NCI-H524 treated with DMSO at 0.1 percent for 48 hours (cell line): ENCODE measurements at regions not wholly inside any gene's neighbourhood (a gene's known extent, or its start where the extent isn't known, plus 50 kb on each side); places are given as distances from the start of the nearest gene placed in this dataset.
A peak's percentile ranks its signal among the peaks of the same experiment; 100 is the strongest.

ENCODE experiments used
- DNase-seq: peaks from one replicate; lab custom pipeline; 2025; lab: John Stamatoyannopoulos, UW

GRCh38 chr4:125440814-125441213 is 126.1 kb downstream of the FAT4 start:
- no peak for DNase-seq

- no peak for DNase-seq
Observed at GRCh38 chr4:125444166-125444565, 129.4 kb downstream of the FAT4 start.

- DNase-seq = no peak
Observed at GRCh38 chr4:125445525-125445924, 130.8 kb downstream of the FAT4 start.

- no peak for DNase-seq
Observed at GRCh38 chr4:125447551-125448290, 133.0 kb downstream of the FAT4 start.

GRCh38 chr4:125456075-125456474 is 141.3 kb downstream of the FAT4 start:
- DNase-seq = no peak

- DNase-seq = no peak
Observed at GRCh38 chr4:125459531-125459930, 144.8 kb downstream of the FAT4 start.

GRCh38 chr4:125461676-125462363 is 147.1 kb downstream of the FAT4 start:
- no peak for DNase-seq

- no peak for DNase-seq
Observed at GRCh38 chr4:125464146-125464545, 149.4 kb downstream of the FAT4 start.

- no peak for DNase-seq
Observed at GRCh38 chr4:125481334-125482045, 166.7 kb downstream of the FAT4 start.

- no peak for DNase-seq
Observed at GRCh38 chr4:125482822-125483221, 168.1 kb downstream of the FAT4 start.

- no peak for DNase-seq
Observed at GRCh38 chr4:125483278-125483677, 168.5 kb downstream of the FAT4 start.

- no peak for DNase-seq
Observed at GRCh38 chr4:125484912-125485311, 170.2 kb downstream of the FAT4 start.

- peak; percentile 4 for DNase-seq
Observed at GRCh38 chr4:125486351-125486750, 171.6 kb downstream of the FAT4 start.

- DNase-seq = no peak
Observed at GRCh38 chr4:125489952-125490690, 175.4 kb downstream of the FAT4 start.

- DNase-seq = no peak
Observed at GRCh38 chr4:125492957-125493356, 178.2 kb downstream of the FAT4 start.

- DNase-seq = no peak
Observed at GRCh38 chr4:125497861-125498260, 183.1 kb downstream of the FAT4 start.

GRCh38 chr4:125498981-125499380 is 184.2 kb downstream of the FAT4 start:
- no peak for DNase-seq

GRCh38 chr4:125501090-125501489 is 186.3 kb downstream of the FAT4 start:
- DNase-seq = no peak

- DNase-seq = no peak
Observed at GRCh38 chr4:125501568-125501967, 186.8 kb downstream of the FAT4 start.

GRCh38 chr4:125505621-125506020 is 190.9 kb downstream of the FAT4 start:
- no peak for DNase-seq

GRCh38 chr4:125507141-125507540 is 192.4 kb downstream of the FAT4 start:
- DNase-seq = no peak

- DNase-seq = no peak
Observed at GRCh38 chr4:125511715-125512114, 197.0 kb downstream of the FAT4 start.
